Astrocyte (in vitro differentiated cells and primary cell): ENCODE measurements at regions not wholly inside any gene's neighbourhood (a gene's known extent, or its start where the extent isn't known, plus 50 kb on each side); places are given as distances from the start of the nearest gene placed in this dataset.

ENCODE experiments used
- EZH2 ChIP-seq: IDR thresholded peaks from 2 replicates; pipeline ENCODE4 v1.6.1; 2012; ENCODE audit warnings: mild to moderate bottlenecking, low read length, inconsistent platforms; ENCODE audit not compliant: insufficient read depth
- TF ChIP-seq, protein P1 (sequence below): IDR thresholded peaks from 2 replicates; pipeline ENCODE4 v1.5.1; 2011; ENCODE audit warnings: low read depth, mild to moderate bottlenecking, inconsistent platforms, low read length, moderate library complexity; ENCODE audit not compliant: insufficient read depth

DNA sequence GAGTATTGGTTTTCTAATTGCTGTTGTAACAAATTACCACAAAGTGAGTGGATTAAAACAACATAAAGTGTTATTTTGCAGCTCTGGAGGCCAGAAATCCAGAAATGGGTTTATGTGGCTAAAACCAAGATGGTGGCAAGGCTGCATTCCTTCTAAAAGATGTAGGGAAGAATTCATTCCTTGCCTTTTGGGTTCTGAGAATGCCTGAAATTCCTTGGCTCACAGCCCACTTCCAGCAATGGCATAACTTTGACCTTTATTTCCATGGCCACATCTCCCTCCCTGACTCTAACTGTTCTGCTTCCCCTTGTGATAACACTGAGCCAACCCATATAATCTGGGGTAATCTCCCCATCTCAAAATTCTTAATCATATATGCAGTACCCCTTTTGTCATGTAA, 269.6 kb upstream of the RPL38 start:
- TF ChIP-seq EZH2: no peak
- TF ChIP-seq, protein P1, sequence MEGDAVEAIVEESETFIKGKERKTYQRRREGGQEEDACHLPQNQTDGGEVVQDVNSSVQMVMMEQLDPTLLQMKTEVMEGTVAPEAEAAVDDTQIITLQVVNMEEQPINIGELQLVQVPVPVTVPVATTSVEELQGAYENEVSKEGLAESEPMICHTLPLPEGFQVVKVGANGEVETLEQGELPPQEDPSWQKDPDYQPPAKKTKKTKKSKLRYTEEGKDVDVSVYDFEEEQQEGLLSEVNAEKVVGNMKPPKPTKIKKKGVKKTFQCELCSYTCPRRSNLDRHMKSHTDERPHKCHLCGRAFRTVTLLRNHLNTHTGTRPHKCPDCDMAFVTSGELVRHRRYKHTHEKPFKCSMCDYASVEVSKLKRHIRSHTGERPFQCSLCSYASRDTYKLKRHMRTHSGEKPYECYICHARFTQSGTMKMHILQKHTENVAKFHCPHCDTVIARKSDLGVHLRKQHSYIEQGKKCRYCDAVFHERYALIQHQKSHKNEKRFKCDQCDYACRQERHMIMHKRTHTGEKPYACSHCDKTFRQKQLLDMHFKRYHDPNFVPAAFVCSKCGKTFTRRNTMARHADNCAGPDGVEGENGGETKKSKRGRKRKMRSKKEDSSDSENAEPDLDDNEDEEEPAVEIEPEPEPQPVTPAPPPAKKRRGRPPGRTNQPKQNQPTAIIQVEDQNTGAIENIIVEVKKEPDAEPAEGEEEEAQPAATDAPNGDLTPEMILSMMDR: no peak
